Chondrocyte (in vitro differentiated cells): ENCODE measurements at regions not wholly inside any gene's neighbourhood (a gene's known extent, or its start where the extent isn't known, plus 50 kb on each side); places are given as distances from the start of the nearest gene placed in this dataset.

ENCODE experiments used
- DNase-seq: peaks from one replicate; pipeline ENCODE4 v3.0.0; 2021; ENCODE audit warnings: mixed read lengths, low spot score
- H3K27ac Mint-ChIP-seq: one replicate; pipeline ENCODE4 v1.8.0; 2021; ENCODE audit warnings: mild to moderate bottlenecking, moderate library complexity, mixed read lengths; ENCODE audit not compliant: unreplicated experiment
- H3K27me3 Mint-ChIP-seq: 2 replicates; pipeline ENCODE4 v1.8.0; 2021; ENCODE audit warnings: low read depth, mixed read lengths
- H3K36me3 Mint-ChIP-seq: 2 replicates; pipeline ENCODE4 v1.8.0; 2021; ENCODE audit warnings: low read depth, mixed read lengths
- H3K4me1 Mint-ChIP-seq: 2 replicates; pipeline ENCODE4 v1.8.0; 2021; ENCODE audit warnings: low read depth, mild to moderate bottlenecking, mixed read lengths
- H3K4me3 Mint-ChIP-seq: one replicate; pipeline ENCODE4 v1.8.0; 2021; ENCODE audit warnings: mild to moderate bottlenecking, moderate library complexity, mixed read lengths; ENCODE audit not compliant: unreplicated experiment
- H3K9me3 Mint-ChIP-seq: 2 replicates; pipeline ENCODE4 v1.8.0; 2021; ENCODE audit warnings: low read depth, mixed read lengths
- TF ChIP-seq, protein P1 (sequence below): fragments of 200-600 bp; sonication (generic); IDR thresholded peaks from 2 replicates; pipeline ENCODE4 v1.5.0; 2021; ENCODE audit warnings: antibody characterized with exemption, mild to moderate bottlenecking, moderate library complexity

DNA sequence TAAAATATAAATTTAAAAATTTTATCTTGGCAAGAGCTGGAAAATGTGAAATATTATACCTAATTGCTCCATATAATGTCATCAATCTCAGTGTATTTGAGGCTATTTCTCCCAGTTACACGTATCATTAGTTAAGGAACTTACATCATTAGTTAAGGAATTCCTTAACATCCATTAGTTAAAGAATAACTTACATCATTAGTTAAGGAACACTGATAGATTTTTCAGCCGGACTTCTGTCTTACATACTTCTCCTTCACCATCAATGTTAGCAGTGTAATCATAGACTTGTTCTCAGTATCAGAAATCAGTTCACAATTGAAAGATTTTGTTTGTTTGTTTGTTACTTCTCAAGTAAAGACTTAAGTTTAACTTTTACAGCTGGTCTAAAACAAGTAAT lies 524.4 kb upstream of the CHD1 start:
- Mint-ChIP-seq H3K36me3 (no peaks in the 10 kb centered on the region), H3K27ac (no peak overlapping the region), H3K9me3 (no peaks in the 10 kb centered on the region), H3K27me3 (peaks cover 4% of the 10 kb centered on the region), H3K4me1 (no peaks in the 10 kb centered on the region), H3K4me3 (no peak overlapping the region)
- TF ChIP-seq, protein P1, sequence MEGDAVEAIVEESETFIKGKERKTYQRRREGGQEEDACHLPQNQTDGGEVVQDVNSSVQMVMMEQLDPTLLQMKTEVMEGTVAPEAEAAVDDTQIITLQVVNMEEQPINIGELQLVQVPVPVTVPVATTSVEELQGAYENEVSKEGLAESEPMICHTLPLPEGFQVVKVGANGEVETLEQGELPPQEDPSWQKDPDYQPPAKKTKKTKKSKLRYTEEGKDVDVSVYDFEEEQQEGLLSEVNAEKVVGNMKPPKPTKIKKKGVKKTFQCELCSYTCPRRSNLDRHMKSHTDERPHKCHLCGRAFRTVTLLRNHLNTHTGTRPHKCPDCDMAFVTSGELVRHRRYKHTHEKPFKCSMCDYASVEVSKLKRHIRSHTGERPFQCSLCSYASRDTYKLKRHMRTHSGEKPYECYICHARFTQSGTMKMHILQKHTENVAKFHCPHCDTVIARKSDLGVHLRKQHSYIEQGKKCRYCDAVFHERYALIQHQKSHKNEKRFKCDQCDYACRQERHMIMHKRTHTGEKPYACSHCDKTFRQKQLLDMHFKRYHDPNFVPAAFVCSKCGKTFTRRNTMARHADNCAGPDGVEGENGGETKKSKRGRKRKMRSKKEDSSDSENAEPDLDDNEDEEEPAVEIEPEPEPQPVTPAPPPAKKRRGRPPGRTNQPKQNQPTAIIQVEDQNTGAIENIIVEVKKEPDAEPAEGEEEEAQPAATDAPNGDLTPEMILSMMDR: no peak
- DNase-seq: no peak

DNA sequence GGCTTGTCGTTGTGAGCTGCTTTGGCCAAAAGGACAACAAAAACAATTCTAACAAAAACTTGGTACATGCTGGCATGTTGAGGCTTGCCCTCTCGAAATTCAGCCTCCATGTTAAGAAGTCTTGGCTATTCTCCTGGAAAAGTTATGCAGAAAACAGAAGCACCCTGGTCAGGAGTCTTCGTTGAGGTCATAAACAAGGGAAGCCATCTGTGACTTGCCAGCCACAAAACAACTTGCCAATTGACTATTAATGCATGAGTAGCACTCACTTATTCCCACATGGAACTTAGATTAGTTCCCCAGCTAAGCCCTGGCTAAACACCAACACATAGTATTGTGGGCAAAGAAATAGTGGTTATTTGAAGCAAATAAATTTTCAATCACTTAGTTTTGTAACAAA lies 521.0 kb upstream of the CHD1 start:
- peaks cover 4% of the 10 kb centered on the region for H3K27me3 Mint-ChIP-seq
- no peak overlapping the region for H3K4me3 Mint-ChIP-seq
- H3K27ac Mint-ChIP-seq: no peak overlapping the region
- H3K9me3 Mint-ChIP-seq: no peaks in the 10 kb centered on the region
- H3K4me1 Mint-ChIP-seq: no peaks in the 10 kb centered on the region
- H3K36me3 Mint-ChIP-seq: no peaks in the 10 kb centered on the region
- DNase-seq: no peak
- TF ChIP-seq, protein P1: no peak

DNA sequence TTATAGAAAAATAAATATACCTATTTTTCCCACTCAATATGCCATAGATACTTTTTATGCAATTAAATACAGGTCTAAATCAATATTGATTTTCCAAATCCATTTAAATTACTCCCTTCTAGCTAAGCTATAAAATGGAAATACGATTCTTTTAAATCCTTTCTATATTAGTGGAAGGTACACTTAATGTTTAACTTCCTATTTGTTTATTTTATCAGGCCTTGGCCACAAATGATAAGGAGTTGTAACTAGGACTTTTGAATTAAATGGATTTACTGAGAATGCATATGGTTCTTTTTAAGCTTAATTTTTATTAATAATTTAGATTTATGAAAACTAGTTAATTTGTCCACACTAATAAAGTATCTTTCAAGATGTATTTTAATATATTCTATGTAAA lies 517.0 kb upstream of the CHD1 start:
- Mint-ChIP-seq H3K9me3 (no peaks in the 10 kb centered on the region), H3K4me3 (no peak overlapping the region), H3K27me3 (peaks cover 4% of the 10 kb centered on the region), H3K27ac (no peak overlapping the region), H3K36me3 (no peaks in the 10 kb centered on the region), H3K4me1 (no peaks in the 10 kb centered on the region)
- TF ChIP-seq, protein P1: no peak
- DNase-seq: no peak

DNA sequence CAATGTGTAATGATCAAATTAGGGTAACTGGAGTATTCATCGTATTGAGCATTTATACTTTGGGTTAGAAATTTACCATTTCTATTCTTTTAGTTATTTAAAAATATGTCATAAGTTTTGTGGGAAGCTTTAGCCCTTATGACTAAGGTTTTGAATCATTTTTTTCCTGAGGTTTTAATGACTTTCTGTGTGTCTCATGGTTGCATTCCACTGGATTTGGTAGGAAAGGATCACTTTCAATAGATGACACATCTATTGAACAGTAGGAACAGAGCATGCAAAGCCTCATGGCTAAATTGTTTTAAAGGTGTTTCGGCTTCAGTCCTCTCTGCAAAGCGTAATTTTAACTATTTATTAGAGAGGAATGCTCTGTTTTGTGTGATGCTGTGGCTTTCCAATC lies 512.4 kb upstream of the CHD1 start:
- no peak overlapping the region for H3K27ac Mint-ChIP-seq
- no peak overlapping the region for H3K4me3 Mint-ChIP-seq
- DNase-seq: no peak
- no peaks in the 10 kb centered on the region for H3K36me3 Mint-ChIP-seq
- TF ChIP-seq, protein P1: no peak
- peaks cover 2% of the 10 kb centered on the region for H3K27me3 Mint-ChIP-seq
- no peaks in the 10 kb centered on the region for H3K4me1 Mint-ChIP-seq
- H3K9me3 Mint-ChIP-seq: no peaks in the 10 kb centered on the region

DNA sequence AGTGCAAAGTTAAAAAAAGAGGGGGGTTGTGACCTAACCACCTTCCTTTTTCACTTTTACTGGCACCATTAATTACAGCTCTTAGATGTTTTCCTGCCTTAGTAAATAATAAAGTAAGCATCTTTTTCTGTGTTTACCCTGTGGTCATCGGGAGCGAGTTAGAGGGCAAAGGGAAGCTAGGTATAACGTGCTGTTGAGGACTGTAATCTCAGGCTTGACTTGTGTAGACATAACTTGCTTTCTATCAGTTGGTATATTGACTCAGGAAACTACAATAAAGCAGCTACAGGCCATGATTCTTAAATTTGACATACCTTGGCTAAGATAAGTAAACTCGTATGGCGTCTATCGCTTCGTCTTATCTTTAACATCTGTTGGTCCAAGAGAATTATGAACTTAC lies 509.8 kb upstream of the CHD1 start:
- H3K4me3 Mint-ChIP-seq: no peak overlapping the region
- no peaks in the 10 kb centered on the region for H3K36me3 Mint-ChIP-seq
- H3K27me3 Mint-ChIP-seq: no peaks in the 10 kb centered on the region
- no peak overlapping the region for H3K27ac Mint-ChIP-seq
- H3K9me3 Mint-ChIP-seq: no peaks in the 10 kb centered on the region
- DNase-seq: no peak
- TF ChIP-seq, protein P1: no peak
- H3K4me1 Mint-ChIP-seq: no peaks in the 10 kb centered on the region
